DMS 273 treated with DMSO at 0.1 percent for 48 hours (cell line): ENCODE measurements at regions not wholly inside any gene's neighbourhood (a gene's known extent, or its start where the extent isn't known, plus 50 kb on each side); places are given as distances from the start of the nearest gene placed in this dataset.
"Not testable (repeated sequence)": the region's sequence is repeated elsewhere in the genome, so short reads cannot be mapped to it uniquely, and the experiment has no call there.

Source experiments
- DNase-seq: peaks from one replicate; lab custom pipeline; 2025; lab: John Stamatoyannopoulos, UW

DNA sequence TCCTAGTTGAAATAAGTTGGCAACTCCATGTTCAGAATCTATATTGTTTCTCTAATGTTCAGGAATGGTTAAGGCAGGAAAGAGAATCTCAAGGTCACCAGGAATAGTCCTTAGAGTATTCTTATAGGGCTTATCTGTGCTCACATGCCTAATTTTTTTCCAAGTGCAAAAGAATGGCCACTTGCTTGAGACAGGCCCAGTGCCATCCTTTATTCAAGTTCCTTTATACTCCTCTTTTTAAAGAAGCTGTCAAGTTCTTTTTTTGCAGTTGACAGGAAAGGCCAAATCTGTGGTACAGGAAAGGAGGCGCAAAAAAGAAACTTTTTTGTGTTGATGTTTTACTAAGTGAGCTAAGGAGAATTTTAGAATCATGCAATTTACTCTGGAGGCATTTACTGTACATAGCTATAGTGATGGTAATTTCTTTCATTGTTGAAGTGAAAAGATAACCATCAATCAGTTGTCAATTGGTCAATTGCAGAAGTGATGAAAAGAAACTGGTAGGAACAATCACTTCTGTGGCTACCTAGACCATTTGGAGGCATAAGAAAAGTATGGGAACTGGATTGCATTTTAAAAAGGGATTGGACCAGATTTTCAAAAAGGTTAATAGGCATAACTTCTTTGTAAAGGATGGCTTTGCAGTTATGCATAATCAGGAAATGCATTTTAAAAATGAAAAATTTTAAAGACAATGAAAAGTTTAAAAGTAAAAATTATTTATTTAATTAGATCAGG is 102.5 kb upstream of the SOX2 start:
- no peak for DNase-seq

DNA sequence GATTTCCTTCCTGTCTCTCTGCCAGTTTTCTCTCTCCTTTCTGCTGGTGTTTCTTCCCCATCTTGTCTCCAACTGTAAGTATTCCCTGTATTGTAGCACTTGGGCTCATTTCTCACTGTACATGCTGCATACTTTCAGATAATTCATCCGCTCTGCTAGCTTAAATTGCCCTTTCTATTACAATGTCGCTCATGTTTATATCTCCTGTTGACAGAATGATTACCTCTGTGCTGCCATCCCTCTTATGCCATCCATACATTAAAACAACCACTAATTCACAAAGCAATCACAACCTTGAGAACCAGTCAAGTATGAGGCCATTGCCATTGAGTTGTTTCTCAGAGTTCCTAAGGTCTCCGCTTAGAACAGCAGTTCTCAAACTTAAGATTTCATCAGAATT is 107.5 kb upstream of the SOX2 start:
- DNase-seq = no peak

- DNase-seq = no peak
Measured at GRCh38 chr3:181596126-181596525, 115.6 kb upstream of the SOX2 start.

DNA sequence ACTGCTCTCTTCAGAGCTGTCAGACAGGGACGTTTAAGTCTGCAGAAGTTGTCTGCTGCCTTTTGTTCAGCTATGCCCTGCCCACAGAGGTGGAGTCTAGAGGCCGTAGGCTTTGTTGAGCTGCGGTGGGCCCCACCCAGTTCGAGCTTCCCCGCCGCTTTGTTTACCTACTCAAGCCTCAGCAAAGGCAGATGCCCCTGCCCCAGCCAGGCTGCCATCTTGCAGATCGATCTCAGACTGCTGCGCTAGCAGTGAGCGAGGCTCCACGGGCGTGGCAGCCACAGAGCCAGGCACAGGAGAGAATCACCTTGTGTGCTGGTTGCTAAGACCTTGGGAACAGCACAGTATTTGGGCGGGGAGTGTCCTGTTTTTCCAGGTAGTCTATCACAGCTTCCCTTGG is 120.8 kb upstream of the SOX2 start:
- not testable (repeated sequence) for DNase-seq

DNA sequence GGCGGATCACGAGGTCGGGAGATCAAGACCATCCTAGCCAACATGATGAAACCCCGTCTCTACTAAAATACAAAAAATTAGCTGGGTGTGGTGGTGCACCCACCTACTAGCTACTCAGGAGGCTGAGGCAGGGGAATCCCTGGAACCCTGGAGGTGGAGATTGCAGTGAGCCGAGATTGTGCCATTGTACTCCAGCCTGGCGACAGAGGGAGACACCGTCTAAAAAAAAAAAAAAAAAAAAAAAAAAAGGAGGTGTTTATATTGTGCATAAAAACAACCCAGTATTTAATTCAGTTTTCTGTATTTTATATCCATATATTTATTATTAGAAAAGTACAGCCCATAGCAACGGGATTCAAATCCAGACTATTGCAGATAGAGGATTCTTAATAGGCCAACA is 129.1 kb upstream of the SOX2 start:
- DNase-seq = no peak

GRCh38 chr3:181581656-181582055 is 130.1 kb upstream of the SOX2 start:
- DNase-seq = no peak

DNA sequence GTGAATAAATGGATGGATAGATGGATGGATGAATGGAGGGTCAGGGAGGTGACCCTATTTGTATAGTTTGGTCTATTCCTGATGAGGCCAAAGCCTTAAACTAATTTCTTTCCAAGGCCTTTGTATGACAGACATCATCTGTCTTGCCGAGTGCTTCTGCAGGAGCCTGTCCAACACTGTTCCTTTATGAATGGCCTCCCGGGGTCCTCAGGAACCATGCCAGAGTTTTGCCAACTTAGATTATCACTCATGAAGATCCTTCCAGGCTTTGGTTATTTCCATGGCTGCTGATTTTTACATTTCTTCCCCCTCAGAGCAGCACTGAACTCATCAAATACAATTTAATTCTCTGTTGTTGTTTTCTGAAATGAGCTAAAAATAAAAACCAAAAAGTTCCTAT is 133.0 kb upstream of the SOX2 start:
- DNase-seq = no peak

DNA sequence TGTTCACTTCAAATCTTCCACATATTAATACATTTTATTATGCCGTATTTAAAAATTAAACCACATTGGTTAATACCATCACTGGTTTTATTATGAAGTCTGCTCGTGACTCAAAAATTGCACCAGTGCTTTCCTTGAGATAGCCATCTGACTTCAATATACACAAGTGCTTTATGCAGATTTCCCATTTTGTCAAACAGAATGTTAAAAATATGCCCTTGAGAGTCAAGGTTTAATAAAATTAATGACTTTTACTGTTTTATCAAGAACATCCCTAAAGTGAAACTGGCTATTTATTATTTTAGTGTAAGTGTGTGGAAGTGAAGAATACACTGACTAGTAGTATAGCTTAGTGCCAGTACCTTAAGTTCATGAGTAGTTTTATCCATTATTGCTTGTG is 139.3 kb upstream of the SOX2 start:
- DNase-seq = no peak

GRCh38 chr3:181570472-181570871 is 141.3 kb upstream of the SOX2 start:
- DNase-seq = no peak

DNA sequence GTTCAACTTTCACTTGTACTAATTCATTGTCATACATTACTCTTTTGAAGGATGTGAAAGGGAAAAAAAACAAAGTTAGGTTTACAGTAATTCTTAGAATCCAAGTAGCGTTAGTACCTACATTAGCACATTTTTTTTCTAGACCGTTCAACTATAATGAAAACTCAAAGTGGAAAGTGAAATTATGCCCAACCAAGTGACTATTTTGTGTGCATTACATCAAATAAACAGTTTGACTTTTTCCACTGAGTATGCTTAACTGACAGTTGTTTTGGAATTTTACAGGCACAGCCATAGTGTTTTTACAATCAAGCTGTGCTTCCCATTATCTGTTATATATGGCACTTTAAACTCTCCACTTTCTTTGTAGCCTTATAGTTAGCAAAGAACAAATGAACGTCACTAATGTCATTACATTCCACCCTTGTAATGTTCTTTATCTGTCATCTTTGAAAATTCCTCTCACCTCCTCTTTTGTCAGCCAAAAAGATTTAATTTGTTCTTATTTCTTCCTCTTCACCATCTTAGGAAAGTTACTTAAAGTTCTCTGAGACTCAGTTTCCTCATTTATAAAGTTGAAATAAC is 142.3 kb upstream of the SOX2 start:
- DNase-seq = no peak

DNA sequence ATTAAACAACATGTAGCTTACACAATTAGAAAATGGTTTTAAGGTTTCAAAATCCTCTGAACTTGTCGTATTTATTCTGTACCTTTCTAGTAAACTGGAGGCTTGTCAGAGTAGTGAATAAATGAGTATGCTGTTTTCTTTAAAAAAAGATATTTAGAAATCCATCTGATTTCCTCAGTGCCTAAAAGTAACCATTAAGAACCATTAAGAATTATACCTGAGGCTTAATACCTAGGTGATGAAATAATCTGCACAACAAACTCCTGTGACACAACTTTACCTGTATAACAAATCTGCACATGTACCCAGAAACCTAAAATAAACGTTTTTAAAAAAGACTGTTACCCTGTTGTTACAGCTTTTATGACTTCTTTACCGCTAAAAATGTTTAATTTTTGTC is 143.0 kb upstream of the SOX2 start:
- DNase-seq = no peak

DNA sequence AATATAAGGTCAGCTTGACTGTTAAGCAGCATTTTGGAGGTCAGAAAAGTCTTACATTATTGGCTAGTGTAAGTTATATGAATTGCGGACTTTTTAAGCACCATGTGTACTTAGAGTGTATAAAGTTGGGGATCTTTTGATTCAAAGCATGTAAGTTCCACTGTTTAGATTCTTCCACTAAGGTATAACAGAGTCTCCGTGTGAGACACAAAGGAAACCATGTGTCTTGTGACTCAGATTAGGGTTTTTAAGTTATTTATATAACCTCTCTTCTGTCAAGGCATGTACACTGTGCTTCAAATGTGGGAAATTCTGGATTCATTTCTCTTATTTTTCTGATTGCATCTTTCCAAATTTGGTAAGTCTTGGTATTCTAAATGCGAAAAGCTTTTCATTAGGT is 143.5 kb upstream of the SOX2 start:
- DNase-seq = no peak

GRCh38 chr3:181567311-181568075 is 144.2 kb upstream of the SOX2 start:
- DNase-seq = no peak

DNA sequence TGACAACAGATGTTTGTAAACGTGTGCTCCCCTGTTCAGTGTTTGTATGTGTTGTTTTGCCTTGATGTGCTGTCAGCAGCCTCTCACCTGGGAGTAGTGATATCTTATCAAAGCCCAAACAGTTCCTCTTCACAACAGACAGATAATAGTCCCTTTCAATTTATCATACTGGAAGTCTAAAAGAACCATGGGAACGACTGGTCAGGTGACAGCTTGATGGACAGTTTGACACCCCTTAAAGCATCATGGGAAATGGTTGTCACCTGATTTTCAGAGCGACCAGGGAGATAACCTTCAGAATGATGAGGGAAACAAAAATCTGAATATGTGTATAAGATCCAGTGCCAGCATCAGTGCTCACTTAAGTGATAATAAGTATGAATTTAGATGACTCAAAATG is 146.3 kb upstream of the SOX2 start:
- DNase-seq = no peak

DNA sequence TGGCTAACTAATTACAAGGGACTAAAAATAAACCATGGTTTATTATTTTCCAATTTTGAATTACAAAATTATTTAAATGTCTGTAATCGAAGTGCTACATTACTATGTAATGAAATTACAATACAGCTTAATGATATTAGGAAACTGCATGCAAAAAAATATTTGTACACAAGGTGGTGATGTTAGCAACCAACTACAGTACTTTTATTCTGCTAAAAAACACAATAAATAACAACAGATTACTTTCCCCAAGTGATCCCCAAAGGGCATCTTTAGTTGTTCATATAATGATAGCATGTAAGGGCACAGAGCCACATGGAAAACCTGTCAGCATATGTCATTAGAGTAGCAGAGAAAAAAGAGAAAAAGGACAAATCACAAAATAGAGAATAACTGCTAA is 147.5 kb upstream of the SOX2 start:
- no peak for DNase-seq

DNA sequence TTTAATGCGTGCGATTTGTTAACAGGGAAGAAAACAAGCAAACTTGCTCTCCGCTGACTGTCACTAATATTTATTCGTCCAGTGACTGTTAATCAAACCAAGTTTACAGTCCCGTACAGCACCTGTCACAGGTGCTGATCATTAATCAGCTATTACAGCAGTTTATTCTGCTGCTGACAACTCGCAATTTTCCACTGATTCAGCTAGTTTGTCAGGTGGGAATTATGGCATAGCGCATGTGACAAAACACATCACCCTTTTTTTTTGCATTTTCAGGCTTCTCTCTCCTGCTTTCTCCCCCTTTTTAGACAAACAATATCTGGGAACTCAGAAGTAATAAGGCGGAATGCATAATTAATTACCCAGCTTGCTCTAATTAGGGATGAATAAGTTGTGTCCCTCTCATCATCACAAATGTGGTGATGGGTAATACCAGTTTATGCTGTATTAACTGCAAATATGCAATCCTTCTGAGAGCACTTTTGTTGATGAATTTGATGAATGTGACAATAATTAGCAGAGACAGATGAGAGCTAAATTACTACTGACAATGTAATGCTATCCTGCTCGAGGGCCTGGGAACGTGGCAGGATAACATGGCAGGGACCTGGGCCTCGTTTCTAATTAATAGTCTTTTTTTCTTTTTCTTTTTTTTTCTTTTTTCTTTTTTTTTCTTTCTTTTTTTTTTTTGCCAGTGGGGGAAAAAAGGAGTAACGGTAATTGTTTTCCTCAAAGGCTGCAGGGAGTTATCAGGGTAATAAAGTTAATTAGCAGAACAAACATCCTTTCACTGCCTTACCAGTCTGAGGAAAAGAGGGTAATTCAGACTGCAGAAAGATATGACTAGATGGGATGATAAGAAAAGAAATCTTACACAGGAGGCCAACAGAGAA is 150.3 kb upstream of the SOX2 start:
- DNase-seq = no peak

DNA sequence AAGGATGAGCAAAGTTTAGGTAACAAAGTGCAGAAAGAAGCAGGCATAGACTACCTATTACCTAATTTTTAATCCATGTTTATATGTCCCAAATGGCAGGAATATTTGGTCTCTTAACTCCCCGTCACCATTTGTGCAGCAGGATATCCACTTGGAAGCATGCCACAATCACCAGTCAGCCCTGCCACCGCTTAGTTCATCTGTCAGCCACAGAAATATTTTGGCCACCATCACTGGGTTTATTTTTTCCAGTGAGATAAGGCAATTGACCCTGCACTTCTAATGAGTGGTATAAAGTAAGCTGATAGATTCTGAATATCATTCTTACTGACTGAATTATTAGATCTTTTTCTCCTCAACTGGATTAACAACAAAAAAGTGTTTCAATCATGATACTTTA is 152.9 kb upstream of the SOX2 start:
- DNase-seq = no peak

DNA sequence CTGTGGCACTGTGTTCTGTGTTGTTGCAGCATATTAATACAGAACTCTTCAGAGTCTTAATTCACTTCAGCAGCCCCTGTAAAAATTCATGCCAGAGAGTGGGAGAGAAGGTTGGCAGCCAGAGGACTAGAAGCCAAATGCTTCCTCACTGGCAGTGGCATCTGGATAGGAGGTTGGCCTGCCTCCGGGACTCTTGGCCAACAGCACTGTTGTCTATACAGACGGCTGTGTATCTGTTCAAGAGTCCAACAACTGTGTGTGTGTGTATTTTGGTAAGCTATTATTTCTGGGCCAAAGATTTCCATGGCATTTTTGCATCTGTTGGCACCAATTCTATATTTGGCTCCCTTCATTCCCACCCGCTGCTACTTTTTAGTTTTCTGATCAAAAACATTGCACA is 156.0 kb upstream of the SOX2 start:
- no peak for DNase-seq

- no peak for DNase-seq
Measured at GRCh38 chr3:181554233-181554765, 157.4 kb upstream of the SOX2 start.

- no peak for DNase-seq
Measured at GRCh38 chr3:181549266-181549665, 162.5 kb upstream of the SOX2 start.

DNA sequence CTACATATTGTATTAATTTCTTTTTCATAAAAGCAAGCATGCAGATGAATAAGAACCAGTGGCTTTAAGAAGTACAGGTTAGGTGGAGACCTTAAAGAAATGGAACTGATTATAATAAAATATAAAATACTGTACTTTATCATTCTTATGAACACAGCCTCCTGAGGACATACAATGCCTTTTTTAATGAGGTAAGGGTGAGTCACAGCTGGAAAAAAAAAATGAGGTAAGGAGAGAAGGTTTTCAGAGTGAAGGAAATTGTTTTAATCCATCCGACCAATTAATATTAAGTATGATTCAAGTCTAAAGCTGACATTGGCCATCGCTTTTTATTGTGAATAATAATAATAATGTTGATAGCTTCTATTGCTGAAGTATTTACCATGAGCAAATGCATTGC is 170.3 kb upstream of the SOX2 start:
- DNase-seq = no peak

DNA sequence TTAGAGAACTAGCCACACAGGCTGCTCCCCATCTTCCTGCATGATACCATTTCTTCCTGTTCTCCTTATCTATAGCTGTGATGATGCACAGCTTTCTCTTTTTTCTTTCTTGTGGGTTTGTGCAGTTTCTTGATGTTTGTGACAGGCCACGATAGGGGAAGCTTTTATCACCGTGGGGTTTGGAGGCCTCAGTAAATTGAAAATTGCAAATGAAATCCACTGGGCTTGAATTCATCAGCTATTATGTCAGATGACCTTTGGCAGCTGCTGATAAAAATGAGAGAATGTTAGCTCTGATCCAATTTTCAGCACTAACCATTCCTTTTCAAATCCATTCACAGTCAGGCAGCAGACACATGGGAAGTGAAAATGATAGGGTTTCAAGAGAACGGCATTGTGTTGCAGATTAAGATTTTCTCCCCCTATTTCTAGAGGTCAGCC is 176.9 kb upstream of the SOX2 start:
- no peak for DNase-seq
